Progenitor cell of endocrine pancreas (in vitro differentiated cells): ENCODE measurements at regions not wholly inside any gene's neighbourhood (a gene's known extent, or its start where the extent isn't known, plus 50 kb on each side); places are given as distances from the start of the nearest gene placed in this dataset.

Source experiments
- DNase-seq: peaks from one replicate; pipeline ENCODE4 v3.0.0; 2021; ENCODE audit warnings: low spot score; ENCODE audit not compliant: unreplicated experiment
- H3K27ac Mint-ChIP-seq: 2 replicates; pipeline ENCODE4 v1.8.0; 2021; ENCODE audit warnings: mild to moderate bottlenecking, moderate library complexity, mixed read lengths
- H3K27me3 Mint-ChIP-seq: 2 replicates; pipeline ENCODE4 v1.8.0; 2021; ENCODE audit warnings: mixed read lengths
- H3K36me3 Mint-ChIP-seq: 2 replicates; pipeline ENCODE4 v1.8.0; 2022; ENCODE audit warnings: mixed read lengths; ENCODE audit not compliant: insufficient read depth
- H3K4me1 Mint-ChIP-seq: 2 replicates; pipeline ENCODE4 v1.8.0; 2021; ENCODE audit warnings: low read depth, mixed read lengths
- H3K4me3 Mint-ChIP-seq: 2 replicates; pipeline ENCODE4 v1.8.0; 2021; ENCODE audit warnings: low read depth, mild to moderate bottlenecking, moderate library complexity, mixed read lengths
- H3K9me3 Mint-ChIP-seq: 2 replicates; pipeline ENCODE4 v1.8.0; 2021; ENCODE audit warnings: low read depth, mixed read lengths
- TF ChIP-seq, protein P1 (sequence below): fragments of 200-600 bp; sonication (generic); IDR thresholded peaks from one replicate; pipeline ENCODE4 v1.5.0; 2021; ENCODE audit warnings: antibody characterized with exemption, mild to moderate bottlenecking; ENCODE audit not compliant: unreplicated experiment

DNA sequence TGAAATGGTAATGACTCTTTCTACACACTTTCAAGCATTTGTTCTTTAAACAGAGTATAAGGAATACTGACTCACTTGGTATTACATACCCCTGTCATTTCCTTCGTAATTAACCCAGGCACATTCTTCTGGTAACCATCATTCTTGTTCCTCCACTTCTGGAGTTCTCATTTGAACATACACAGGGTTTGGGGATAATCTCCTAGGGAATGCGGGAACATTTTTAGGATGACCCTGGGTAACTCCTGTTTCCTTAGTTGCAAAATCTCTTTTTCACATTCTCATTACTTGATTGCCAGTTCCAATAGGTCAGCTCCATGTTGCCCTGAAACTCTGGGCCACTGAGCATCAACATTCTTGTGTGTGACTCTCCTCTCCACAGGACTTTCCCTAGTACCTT lies 51.5 kb upstream of the E2F3 start:
- Mint-ChIP-seq H3K27me3 (peaks cover 8% of the 10 kb centered on the region), H3K4me1 (peaks cover 4% of the 10 kb centered on the region), H3K9me3 (peaks cover 6% of the 10 kb centered on the region), H3K4me3 (no peak overlapping the region), H3K27ac (no peak overlapping the region), H3K36me3 (no peaks in the 10 kb centered on the region)
- TF ChIP-seq, protein P1, sequence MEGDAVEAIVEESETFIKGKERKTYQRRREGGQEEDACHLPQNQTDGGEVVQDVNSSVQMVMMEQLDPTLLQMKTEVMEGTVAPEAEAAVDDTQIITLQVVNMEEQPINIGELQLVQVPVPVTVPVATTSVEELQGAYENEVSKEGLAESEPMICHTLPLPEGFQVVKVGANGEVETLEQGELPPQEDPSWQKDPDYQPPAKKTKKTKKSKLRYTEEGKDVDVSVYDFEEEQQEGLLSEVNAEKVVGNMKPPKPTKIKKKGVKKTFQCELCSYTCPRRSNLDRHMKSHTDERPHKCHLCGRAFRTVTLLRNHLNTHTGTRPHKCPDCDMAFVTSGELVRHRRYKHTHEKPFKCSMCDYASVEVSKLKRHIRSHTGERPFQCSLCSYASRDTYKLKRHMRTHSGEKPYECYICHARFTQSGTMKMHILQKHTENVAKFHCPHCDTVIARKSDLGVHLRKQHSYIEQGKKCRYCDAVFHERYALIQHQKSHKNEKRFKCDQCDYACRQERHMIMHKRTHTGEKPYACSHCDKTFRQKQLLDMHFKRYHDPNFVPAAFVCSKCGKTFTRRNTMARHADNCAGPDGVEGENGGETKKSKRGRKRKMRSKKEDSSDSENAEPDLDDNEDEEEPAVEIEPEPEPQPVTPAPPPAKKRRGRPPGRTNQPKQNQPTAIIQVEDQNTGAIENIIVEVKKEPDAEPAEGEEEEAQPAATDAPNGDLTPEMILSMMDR = no peak
- no peak for DNase-seq

DNA sequence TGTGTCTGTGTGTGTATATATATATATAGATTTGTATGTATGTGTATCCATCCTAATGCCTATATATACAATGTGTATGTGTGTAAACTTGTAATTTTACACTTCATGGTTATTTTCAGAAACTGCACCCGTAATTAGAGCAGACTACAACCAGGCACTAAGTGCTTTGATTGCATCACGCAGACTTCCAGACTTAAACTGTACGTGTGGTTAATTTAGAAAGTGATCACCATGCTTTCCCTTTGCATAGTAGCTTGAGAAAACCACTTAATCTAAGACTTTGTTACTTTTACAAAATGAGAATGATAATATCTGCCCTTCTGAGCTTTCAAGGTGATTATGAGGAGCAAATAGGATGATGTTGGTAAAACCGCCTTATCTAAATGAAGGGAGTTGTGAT lies 50.1 kb upstream of the E2F3 start:
- Mint-ChIP-seq H3K27me3 (peaks cover 8% of the 10 kb centered on the region), H3K9me3 (peaks cover 6% of the 10 kb centered on the region), H3K4me3 (no peak overlapping the region), H3K4me1 (peaks cover 4% of the 10 kb centered on the region), H3K36me3 (no peaks in the 10 kb centered on the region), H3K27ac (no peak overlapping the region)
- TF ChIP-seq, protein P1 = no peak
- DNase-seq = no peak
